Panc1 (cell line): ENCODE measurements at regions not wholly inside any gene's neighbourhood (a gene's known extent, or its start where the extent isn't known, plus 50 kb on each side); places are given as distances from the start of the nearest gene placed in this dataset.

Source experiments
- ATAC-seq: fragments of 200-7000 bp; cut with Tn5 transposase; 2 replicates; pipeline ENCODE4 v1.9.1; 2020; ENCODE audit warnings: mild to moderate bottlenecking, moderate library complexity
- BruUV-seq: library from RNA; stranded (reverse); fragments of 400-500 nt; replicated peaks from 2 replicates; lab custom pipeline; 2021; lab: Mats Ljungman, UMichigan
- CTCF ChIA-PET: fragments of 300-600 bp; sonication (Branson Sonifier 250); formaldehyde crosslinking; loops from one replicate; lab custom pipeline; 2022; ENCODE audit warnings: antibody characterized with exemption; lab: Charles Lee
- POLR2A ChIA-PET: fragments of 300-600 bp; sonication (Branson Sonifier 250); formaldehyde crosslinking; loops from one replicate; lab custom pipeline; 2022; ENCODE audit warnings: antibody characterized with exemption; lab: Charles Lee
- DNase-seq: peaks from one replicate; pipeline ENCODE4 v3.0.0-alpha.2; 2010; ENCODE audit warnings: low read depth, low spot score
- H3K27ac ChIP-seq: 2 replicates; pipeline ENCODE4 v1.5.1; 2011; ENCODE audit warnings: mild to moderate bottlenecking, low read length, inconsistent platforms
- H3K27me3 ChIP-seq: fragments of 200-500 bp; sonication (Bioruptor generic); 2 replicates; pipeline ENCODE4 v1.6.0; 2014; ENCODE audit warnings: low read length, inconsistent platforms; ENCODE audit not compliant: control insufficient read depth, insufficient read depth
- H3K36me3 ChIP-seq: fragments of 200-500 bp; sonication (Bioruptor generic); 2 replicates; pipeline ENCODE4 v1.5.1; 2014; ENCODE audit warnings: inconsistent platforms, mild to moderate bottlenecking, low read length, moderate library complexity; ENCODE audit not compliant: control insufficient read depth, insufficient read depth
- H3K4me1 ChIP-seq: 2 replicates; pipeline ENCODE4 v1.5.1; 2011; ENCODE audit warnings: inconsistent platforms, mild to moderate bottlenecking, low read length, moderate library complexity; ENCODE audit not compliant: control insufficient read depth, insufficient read depth
- H3K4me3 ChIP-seq, 2 experiments: 2 replicates each; pipeline ENCODE4 v1.5.1; 2011 to 2012; ENCODE audit warnings: low read depth in 2 of 2, low read length in 2 of 2, mild to moderate bottlenecking in 2 of 2, inconsistent platforms in 1 of 2, moderate library complexity in 1 of 2
- H3K9me3 ChIP-seq: fragments of 200-500 bp; sonication (Bioruptor generic); 2 replicates; pipeline ENCODE4 v1.5.1; 2014; ENCODE audit warnings: low read depth, mild to moderate bottlenecking, inconsistent platforms, low read length, moderate library complexity; ENCODE audit not compliant: control insufficient read depth, insufficient read depth
- CTCF ChIP-seq: fragments of 450-650 bp; IDR thresholded peaks from 2 replicates; pipeline ENCODE4 v1.5.1; 2017; ENCODE audit warnings: mild to moderate bottlenecking
- POLR2AphosphoS5 ChIP-seq: IDR thresholded peaks from 2 replicates; pipeline ENCODE4 v1.6.1; 2012; ENCODE audit warnings: mild to moderate bottlenecking, low read depth, low read length, moderate library complexity
- REST ChIP-seq, 2 experiments: IDR thresholded peaks; 2 replicates each; pipeline ENCODE4 v1.6.1; 2011 to 2012; ENCODE audit warnings: low read depth in 2 of 2, control low read depth in 1 of 2, low read length in 1 of 2, mild to moderate bottlenecking in 1 of 2, moderate library complexity in 1 of 2; ENCODE audit not compliant: insufficient read depth in 1 of 2
- SIN3A ChIP-seq: IDR thresholded peaks from 2 replicates; pipeline ENCODE4 v1.6.1; 2012; ENCODE audit warnings: low read depth, mild to moderate bottlenecking, low read length, moderate library complexity, borderline replicate concordance; ENCODE audit not compliant: insufficient read depth
- TCF7L2 ChIP-seq: IDR thresholded peaks from 2 replicates; pipeline ENCODE4 v1.6.1; 2011; ENCODE audit warnings: mild to moderate bottlenecking, low read depth, low read length, inconsistent platforms
- in situ Hi-C: cut with HindIII; loops from 2 replicates; pipeline ENCODE4 v1.10.0; 2016; ENCODE audit warnings: low sequenced_read_pairs, low pct_unique_long_range_greater_than_20kb
- intact Hi-C: fragments of 100-400 bp; cut with micrococcal nuclease; formaldehyde crosslinking; loops from one replicate; pipeline ENCODE4 v1.10.0; 2022; ENCODE audit not compliant: unreplicated experiment

- Histone ChIP-seq H3K4me3 (no peak overlapping the region), H3K9me3 (no peaks in the 10 kb centered on the region), H3K4me1 (no peaks in the 10 kb centered on the region), H3K27ac (no peak overlapping the region), H3K27me3 (peaks cover 2% of the 10 kb centered on the region; the same call in 1 of the 2 replicates), H3K36me3 (no peaks in the 10 kb centered on the region)
- CTCF ChIA-PET, result no interaction called here
- DNase-seq (no peak), ATAC-seq (no peak)
- intact Hi-C loops (no loop called here), in situ Hi-C loops (no loop called here)
- TF ChIP-seq CTCF (no peak), REST (IDR thresholded peaks at IDR 0.05; ENCODE audit: insufficient read depth in 1 of 2, low read depth in 2 of 2, low read length in 1 of 2) (peak; percentile 91 to 96), POLR2AphosphoS5 (no peak)
- BruUV-seq, result no TSS peak
- POLR2A ChIA-PET, result no interaction called here
Measured at GRCh38 chr17:6269478-6269877, 165.4 kb downstream of the AIPL1 start.

GRCh38 chr17:6261466-6261865, 173.5 kb downstream of the AIPL1 start:
- DNase-seq, result no peak
- in situ Hi-C loops (no loop called here), intact Hi-C loops (no loop called here)
- no peak for ATAC-seq
- Histone ChIP-seq H3K9me3 (no peaks in the 10 kb centered on the region), H3K36me3 (no peaks in the 10 kb centered on the region), H3K27me3 (peaks cover 2% of the 10 kb centered on the region; the same call in 1 of the 2 replicates), H3K4me1 (no peaks in the 10 kb centered on the region), H3K27ac (no peak overlapping the region), H3K4me3 (no peak overlapping the region)
- ChIA-PET POLR2A (no interaction called here), CTCF (no interaction called here)
- no TSS peak for BruUV-seq
- TF ChIP-seq CTCF, result no peak
- no peak for TF ChIP-seq TCF7L2
- no peak for TF ChIP-seq POLR2AphosphoS5
- no peak for TF ChIP-seq REST (IDR thresholded peaks at IDR 0.05; ENCODE audit: insufficient read depth in 1 of 2, low read depth in 2 of 2, low read length in 1 of 2)
- no peak for TF ChIP-seq SIN3A
